Ovary (tissue), 7 donors: ENCODE measurements at regions not wholly inside any gene's neighbourhood (a gene's known extent, or its start where the extent isn't known, plus 50 kb on each side); places are given as distances from the start of the nearest gene placed in this dataset.

Source experiments
- DNase-seq, 5 donors: peaks; one replicate each; pipeline ENCODE4 v3.0.0-alpha.2; 2019 to 2020
- H3K27ac ChIP-seq, 2 donors: fragments of 200-600 bp; one replicate each; pipeline versions ENCODE4 v1.5.1 to v1.8.0; 2019 to 2022
- H3K27me3 ChIP-seq: fragments of 200-600 bp; one replicate; pipeline ENCODE4 v1.8.0; 2022
- H3K36me3 ChIP-seq: fragments of 200-600 bp; sonication (generic); one replicate; pipeline ENCODE4 v1.5.1; 2019
- H3K4me1 ChIP-seq: one replicate; pipeline ENCODE4 v1.8.1; 2013; ENCODE audit warnings: mild to moderate bottlenecking, moderate library complexity; ENCODE audit not compliant: insufficient read depth
- H3K4me3 ChIP-seq: fragments of 200-600 bp; sonication (generic); one replicate; pipeline ENCODE4 v1.5.1; 2017
- H3K9me3 ChIP-seq, 2 donors: fragments of 200-600 bp in 1 of 2; sonication (generic) in 1 of 2; one replicate each; pipeline versions ENCODE4 v1.5.1 to v1.8.1; 2013 to 2019; ENCODE audit warnings: mild to moderate bottlenecking in 1 of 2, moderate library complexity in 1 of 2
- CTCF ChIP-seq, 3 donors: fragments of 450-650 bp in 2 of 3; fragments of 200-600 bp in 1 of 3; IDR thresholded peaks; one replicate each; pipeline versions ENCODE4 v1.5.1 to v1.8.0; 2016 to 2022; ENCODE audit warnings: antibody characterized with exemption in 3 of 3, mild to moderate bottlenecking in 1 of 3
- EP300 ChIP-seq: sonication (generic); formaldehyde crosslinking; IDR thresholded peaks from one replicate; pipeline ENCODE4 v1.6.1; 2017; ENCODE audit warnings: antibody characterized with exemption
- POLR2A ChIP-seq: fragments of 450-650 bp; IDR thresholded peaks from one replicate; pipeline ENCODE4 v1.6.1; 2017; ENCODE audit warnings: antibody characterized with exemption, mild to moderate bottlenecking, moderate library complexity
- WGBS, 3 donors: extraction: QIAGEN DNeasy Blood & Tissue Kit in 1 of 3; methylation state at CpG; one replicate each; pipeline versions ENCODE4 v1.1.5 to v1.1.7; 2013 to 2017; 5-methylcytosine and 5-hydroxymethylcytosine counted together
- intact Hi-C, 4 donors: fragments of 100-400 bp; cut with DNase I; formaldehyde crosslinking; loops; one replicate each; pipeline versions ENCODE4 v1.11.0 to v1.15.1; 2022 to 2023
- donor health status: DM: no; HTN: no; CAD: no; lungs with moderate emphysema.
- donor health status: DM: no; HTN: no; CAD: no.
- donor health status: Bipolar disorder and iron deficiency.
- donor health status: DM: no; HTN: no; CAD: no.
- donor health status: DM: yes; HTN: yes; CAD: no.

GRCh38 chr4:137226900-137227299, 305.4 kb downstream of the PCDH18 start:
- TF ChIP-seq CTCF (IDR thresholded peaks at IDR 0.05) (no peak), EP300 (no peak), POLR2A (no peak)
- no peak overlapping the region for H3K27ac ChIP-seq
- no peak for DNase-seq
- H3K4me1 ChIP-seq = no peaks in the 10 kb centered on the region
- H3K27me3 ChIP-seq = no peaks in the 10 kb centered on the region
- H3K9me3 ChIP-seq = no peaks in the 10 kb centered on the region
- H3K36me3 ChIP-seq = no peaks in the 10 kb centered on the region
- H3K4me3 ChIP-seq = no peak overlapping the region
- 77 to 79% (median 78%) methylated on average over 2 of the region's 2 CpGs for WGBS, 3 donors
- intact Hi-C loops = no loop called here

DNA sequence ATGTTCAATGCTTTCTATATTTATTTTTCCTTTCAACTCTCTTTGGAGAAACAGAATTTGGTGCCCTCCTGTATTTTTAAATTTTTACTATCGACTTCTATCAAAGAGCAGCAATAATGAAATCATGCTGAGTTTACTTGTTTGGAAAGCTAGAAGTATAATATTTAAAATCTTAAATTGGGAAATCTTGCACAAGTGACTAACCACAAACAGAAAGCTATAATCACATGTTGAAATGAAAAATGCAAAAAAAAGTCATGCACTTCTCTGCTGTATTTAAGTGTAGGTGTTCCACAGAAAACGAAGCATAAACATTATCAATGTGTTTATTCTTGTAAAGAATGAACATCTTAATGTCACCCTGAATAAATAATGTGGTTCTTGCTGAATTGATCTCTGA, 306.1 kb downstream of the PCDH18 start:
- WGBS, 3 donors = 32 to 36% (median 33%) methylated on average over 2 of the region's 2 CpGs
- intact Hi-C loops = no loop called here
- no peaks in the 10 kb centered on the region for H3K9me3 ChIP-seq

GRCh38 chr4:137213372-137214173, 318.7 kb downstream of the PCDH18 start:
- Histone ChIP-seq H3K9me3 (no peaks in the 10 kb centered on the region), H3K36me3 (no peaks in the 10 kb centered on the region), H3K27ac (no peak overlapping the region), H3K4me3 (no peak overlapping the region), H3K4me1 (no peaks in the 10 kb centered on the region), H3K27me3 (peaks cover 3% of the 10 kb centered on the region)
- intact Hi-C loops = no loop called here
- TF ChIP-seq POLR2A = no peak
- no peak for TF ChIP-seq CTCF (IDR thresholded peaks at IDR 0.05)
- no peak for TF ChIP-seq EP300
- no peak for DNase-seq
- WGBS, 3 donors = 77 to 82% (median 79%) methylated on average over 4 of the region's 4 CpGs

More for the DNA sequence above, 306.1 kb downstream of the PCDH18 start:
- Histone ChIP-seq H3K4me1 (no peaks in the 10 kb centered on the region), H3K27me3 (no peaks in the 10 kb centered on the region), H3K36me3 (no peaks in the 10 kb centered on the region), H3K27ac (no peak overlapping the region), H3K4me3 (no peak overlapping the region)
- TF ChIP-seq CTCF (IDR thresholded peaks at IDR 0.05) (no peak), POLR2A (no peak)
- DNase-seq = no peak

DNA sequence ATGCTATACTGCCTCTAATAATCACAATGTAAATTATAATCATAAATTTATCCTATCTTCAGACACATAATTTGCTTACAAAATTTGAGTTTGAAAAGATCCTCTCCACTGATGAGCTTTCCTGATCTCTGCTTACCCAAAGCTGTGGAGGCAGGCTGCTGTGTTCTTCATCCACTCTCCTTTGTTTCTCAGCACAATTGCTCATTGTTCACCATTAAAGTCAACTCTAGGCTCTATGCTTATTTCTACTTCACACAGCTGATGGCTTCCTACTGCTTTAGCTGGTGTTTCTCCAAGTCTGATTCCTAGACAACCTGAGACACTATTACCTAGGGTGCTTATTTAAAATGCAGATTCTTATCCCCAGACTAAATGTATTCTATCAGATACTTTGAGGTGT, 319.7 kb downstream of the PCDH18 start:
- TF ChIP-seq POLR2A = no peak
- no peak for TF ChIP-seq CTCF (IDR thresholded peaks at IDR 0.05)
- no peak for TF ChIP-seq EP300
- intact Hi-C loops = no loop called here
- H3K27ac ChIP-seq = no peak overlapping the region
- H3K9me3 ChIP-seq = no peaks in the 10 kb centered on the region
- H3K4me1 ChIP-seq = no peaks in the 10 kb centered on the region
- H3K4me3 ChIP-seq = no peak overlapping the region
- DNase-seq = no peak
- H3K27me3 ChIP-seq = no peaks in the 10 kb centered on the region
- H3K36me3 ChIP-seq = no peaks in the 10 kb centered on the region
